NCI-H82 (cell line): ENCODE measurements at regions not wholly inside any gene's neighbourhood (a gene's known extent, or its start where the extent isn't known, plus 50 kb on each side); places are given as distances from the start of the nearest gene placed in this dataset.
"Not testable (repeated sequence)": the region's sequence is repeated elsewhere in the genome, so short reads cannot be mapped to it uniquely, and the experiment has no call there.

Source experiments
- DNase-seq: peaks from one replicate; lab custom pipeline; 2025; lab: John Stamatoyannopoulos, UW

GRCh38 chr4:25474690-25475089 is 97.6 kb downstream of the ANAPC4 start:
- DNase-seq: no peak

DNA sequence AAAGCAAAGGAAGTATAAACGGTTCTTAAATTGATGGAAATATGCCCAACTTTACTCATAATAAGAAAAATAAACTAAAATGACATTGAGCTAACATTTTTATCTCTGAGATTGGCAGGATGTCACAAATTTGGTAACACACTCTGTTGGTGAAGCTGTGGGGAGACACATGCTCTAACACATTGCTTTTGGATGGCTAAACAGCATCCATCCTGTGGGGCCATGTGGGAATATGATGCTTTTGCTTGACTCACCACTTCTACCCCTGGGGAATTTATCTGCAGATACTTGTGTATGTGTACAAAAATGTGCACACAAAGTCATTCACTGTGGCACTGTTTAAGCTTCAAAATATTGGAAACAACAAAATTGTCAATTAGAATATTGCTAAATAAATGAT is 100.2 kb downstream of the ANAPC4 start:
- DNase-seq: no peak

- no peak for DNase-seq
Observed at GRCh38 chr4:25481648-25482047, 104.6 kb downstream of the ANAPC4 start.

DNA sequence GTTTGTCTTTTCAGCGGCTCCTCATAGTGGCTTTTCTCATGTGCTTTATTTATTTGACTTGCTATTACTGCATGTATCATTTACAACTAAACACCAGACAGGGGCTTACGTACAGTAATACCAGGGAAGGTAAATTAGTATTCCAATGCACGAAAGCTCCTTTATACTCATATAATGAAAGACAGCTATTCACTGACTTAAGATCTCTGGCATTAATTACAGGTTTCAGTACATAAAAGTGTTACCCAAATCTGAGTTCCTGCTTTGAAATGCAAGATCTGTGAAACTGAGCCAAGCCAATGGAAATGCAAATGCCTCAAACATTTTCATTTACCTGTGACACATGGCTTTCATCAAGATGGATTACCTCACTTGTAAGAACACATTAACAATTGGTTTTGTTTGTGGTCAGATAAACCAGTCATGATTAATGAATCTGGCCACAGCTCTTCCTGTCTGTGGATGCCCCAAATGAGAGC is 107.2 kb downstream of the ANAPC4 start:
- peak; percentile 2 for DNase-seq

DNA sequence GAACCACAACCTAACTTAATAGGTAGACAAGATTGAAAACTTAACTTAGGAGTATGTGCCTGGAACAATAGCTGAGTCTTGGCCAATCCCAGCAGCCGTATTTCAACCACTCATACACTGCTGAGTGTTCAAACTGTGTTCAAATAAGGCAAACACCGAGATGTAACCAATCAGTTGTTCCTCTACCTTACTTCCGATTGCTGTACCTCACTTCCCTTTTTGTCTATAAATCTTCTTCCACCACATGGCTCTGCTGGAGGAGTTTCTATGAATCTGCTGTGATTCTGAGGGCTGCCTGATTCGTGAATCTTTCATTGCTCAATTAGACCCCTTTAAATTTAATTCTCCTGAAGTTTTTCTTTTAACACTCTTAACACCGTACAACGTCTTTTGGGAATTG is 108.0 kb downstream of the ANAPC4 start:
- no peak for DNase-seq

DNA sequence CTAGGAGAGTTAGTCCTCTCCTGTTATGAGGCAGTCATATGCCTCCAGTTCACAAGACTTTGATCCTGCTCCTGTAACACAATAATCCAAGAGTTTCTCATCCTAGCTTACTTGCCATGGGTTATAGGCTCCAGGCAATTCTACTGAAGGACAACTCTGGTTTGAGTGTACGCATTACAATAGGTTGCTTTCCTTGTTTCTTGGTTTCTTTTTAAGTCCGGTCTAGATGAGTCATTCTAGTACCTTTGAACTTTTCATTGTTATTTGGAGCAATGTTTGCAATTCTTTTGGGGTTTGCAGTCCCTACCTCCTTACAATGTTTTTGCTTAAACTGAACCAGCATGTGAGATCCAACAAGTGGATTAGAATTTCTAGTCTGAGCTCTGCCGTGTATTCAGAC is 109.1 kb downstream of the ANAPC4 start:
- no peak for DNase-seq

- no peak for DNase-seq
Observed at GRCh38 chr4:25487155-25487554, 110.1 kb downstream of the ANAPC4 start.

- no peak for DNase-seq
Observed at GRCh38 chr4:25489253-25489797, 112.3 kb downstream of the ANAPC4 start.

- no peak for DNase-seq
Observed at GRCh38 chr4:25493466-25493865, 116.4 kb downstream of the ANAPC4 start.

GRCh38 chr4:25494166-25494565 is 117.1 kb downstream of the ANAPC4 start:
- no peak for DNase-seq

- peak; percentile 80 for DNase-seq
Observed at GRCh38 chr4:25500626-25501316, 123.7 kb downstream of the ANAPC4 start.

GRCh38 chr4:25502115-25502514 is 125.1 kb downstream of the ANAPC4 start:
- peak; percentile 85 for DNase-seq

DNA sequence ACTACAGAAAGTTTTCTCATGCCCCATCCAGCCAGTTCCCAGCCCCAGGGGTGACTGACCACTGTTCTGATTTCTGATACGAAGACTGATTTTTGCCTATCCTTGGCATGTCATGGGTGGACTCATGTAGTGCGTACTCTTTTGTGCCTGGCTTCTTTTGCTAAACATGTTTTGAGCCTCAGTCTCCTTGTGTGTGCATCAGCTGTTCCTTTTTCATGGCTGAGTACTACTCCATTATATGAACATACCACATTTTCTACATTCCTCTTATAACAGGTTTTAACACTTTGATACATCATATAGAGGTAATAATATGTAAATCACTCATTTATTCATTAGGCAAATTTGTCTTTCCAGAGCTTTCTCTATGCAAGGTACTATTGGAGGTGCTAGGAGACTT is 126.7 kb downstream of the ANAPC4 start:
- no peak for DNase-seq

- DNase-seq: no peak
Observed at GRCh38 chr4:25504932-25505636, 128.0 kb downstream of the ANAPC4 start.

DNA sequence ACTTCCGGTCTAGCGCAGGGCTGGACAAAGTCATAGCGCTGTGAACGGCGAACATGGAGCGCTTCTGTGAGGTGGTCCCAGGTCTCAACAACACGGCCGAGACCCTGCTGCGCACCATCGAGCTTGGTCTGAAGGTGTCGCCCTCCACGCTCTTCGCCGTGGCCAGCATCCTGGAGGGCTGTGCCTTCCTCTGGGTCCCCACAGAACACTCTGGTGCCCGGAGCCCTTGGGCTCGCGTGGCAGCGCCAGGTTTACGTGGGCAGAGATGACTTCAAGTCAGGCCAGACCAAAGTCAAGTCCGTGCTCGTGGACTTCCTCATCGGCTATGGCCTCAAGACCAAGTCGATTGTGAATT is 128.6 kb downstream of the ANAPC4 start:
- no peak for DNase-seq

DNA sequence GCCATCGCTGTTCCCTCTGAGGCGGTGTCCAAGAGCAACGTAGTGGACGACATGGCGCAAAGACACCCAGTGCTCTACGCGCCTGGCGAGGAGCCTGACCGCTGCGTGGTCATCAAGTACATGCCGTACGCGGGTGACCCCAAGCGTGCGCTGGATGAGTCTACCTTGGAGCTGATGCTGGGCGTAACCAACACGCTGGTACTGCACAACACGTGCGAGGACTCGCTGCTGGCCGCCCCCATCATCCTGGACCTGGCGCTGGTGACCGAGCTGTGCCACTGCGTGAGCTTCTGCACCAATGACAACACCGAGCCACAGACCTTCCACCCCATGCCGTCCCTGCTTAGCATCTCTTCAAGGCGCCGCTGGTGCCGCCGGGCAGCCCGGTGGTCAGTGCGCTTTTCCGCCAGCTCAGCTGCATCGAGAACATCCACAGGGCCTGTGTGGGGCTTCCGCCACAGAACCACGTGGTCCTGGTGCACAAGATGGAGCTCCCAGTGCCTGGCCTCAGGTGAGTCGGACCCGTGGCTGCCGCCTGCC is 129.0 kb downstream of the ANAPC4 start:
- DNase-seq: no peak

DNA sequence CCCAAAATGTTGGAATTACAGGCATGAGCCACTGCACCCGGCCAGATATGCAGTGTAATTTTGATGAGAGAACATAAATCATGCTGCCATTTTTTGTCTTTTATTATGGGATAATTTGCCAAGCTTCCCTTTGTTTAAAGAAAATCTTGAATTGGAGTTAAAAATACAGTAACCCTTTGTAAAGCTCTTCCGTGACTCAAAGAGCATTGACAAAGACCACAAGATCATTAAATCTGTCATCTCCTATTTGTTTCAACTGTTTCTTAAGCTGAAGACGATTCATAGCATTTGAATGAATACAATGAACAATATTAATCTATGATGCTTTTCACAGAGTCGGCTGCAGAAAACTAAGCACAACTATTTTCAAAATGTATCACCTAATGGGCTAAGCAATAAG is 132.6 kb downstream of the ANAPC4 start:
- no peak for DNase-seq

- not testable (repeated sequence) for DNase-seq
Observed at GRCh38 chr4:25511823-25512222, 134.8 kb downstream of the ANAPC4 start.

DNA sequence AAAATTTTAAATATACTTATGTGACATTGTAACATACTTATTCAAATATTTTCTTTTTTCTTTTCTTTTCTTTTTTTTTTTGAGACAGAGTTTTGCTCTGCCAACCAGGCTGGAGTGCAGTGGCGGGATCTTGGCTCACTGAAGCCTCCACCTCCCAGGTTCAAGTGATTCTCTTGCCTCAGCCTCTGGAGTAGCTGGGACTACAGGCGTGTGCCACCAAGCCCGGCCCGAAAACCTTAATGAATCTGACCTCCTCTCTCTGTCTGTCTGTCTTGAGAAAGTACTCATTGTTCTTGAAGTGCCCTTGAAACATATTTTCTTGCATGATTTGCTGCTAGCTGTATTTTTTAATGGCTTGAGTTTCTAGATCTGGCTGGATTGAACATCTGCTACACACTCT is 136.8 kb downstream of the ANAPC4 start:
- DNase-seq: no peak

- DNase-seq: no peak
Observed at GRCh38 chr4:25523405-25523804, 132.2 kb upstream of the SLC34A2 start.

DNA sequence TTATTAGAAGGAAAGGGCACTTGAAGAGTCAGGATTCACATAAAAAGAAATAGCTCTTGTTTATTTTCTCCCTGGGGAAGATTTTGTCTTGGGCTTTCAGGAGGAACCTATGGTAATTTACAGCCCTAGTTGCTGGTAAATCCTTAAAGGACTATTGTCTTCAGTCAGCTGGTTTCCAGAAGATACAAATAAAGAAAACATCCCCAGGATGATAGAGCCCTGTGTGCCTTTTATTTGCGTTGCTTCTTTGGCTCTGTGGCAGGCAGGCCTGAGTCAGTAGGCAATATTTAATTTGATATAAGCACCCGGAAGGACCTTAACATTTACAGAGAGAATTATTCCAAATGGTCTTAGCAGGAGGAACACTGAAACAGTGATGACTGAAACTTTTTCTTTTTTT is 131.0 kb upstream of the SLC34A2 start:
- no peak for DNase-seq

DNA sequence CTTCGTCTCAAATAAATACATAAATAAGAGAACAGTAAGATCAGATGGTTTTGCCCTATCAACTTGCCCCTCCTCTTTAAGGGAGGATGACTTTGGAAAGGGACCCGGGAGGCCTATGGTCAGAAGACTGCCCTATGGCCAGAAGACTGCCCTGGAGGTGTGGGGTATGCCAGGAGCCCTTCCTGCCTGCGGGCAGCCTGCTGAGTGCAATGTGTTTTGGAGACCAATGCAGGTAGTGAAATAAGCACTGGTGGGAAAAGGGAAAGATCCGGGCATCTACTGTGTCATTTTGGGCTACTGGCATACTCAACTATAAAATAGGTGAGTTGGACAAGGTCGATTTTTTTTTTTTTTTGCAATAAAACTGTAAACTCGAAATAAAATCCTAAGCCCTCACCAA is 129.8 kb upstream of the SLC34A2 start:
- DNase-seq: no peak

DNA sequence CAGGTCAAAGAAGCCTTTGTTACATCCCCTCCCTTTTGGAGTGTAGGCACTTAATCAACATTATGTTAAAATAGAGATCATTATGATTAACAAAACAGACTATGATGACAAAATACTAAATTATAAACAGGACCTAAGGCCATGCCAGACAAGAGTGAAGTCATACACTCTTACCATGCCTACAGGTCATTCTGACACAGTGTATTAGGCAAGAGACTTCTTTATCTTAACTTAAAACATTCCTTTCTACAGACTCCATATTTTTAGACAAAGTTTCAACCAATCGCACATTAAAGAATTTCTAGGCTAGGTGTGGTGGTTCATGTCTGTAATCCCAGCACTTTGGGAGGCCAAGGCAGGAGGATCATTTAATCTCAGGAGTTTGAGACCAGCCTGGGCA is 128.6 kb upstream of the SLC34A2 start:
- DNase-seq: no peak
